SW480 (cell line): ENCODE measurements at regions not wholly inside any gene's neighbourhood (a gene's known extent, or its start where the extent isn't known, plus 50 kb on each side); places are given as distances from the start of the nearest gene placed in this dataset.

Source experiments
- DNase-seq: peaks from one replicate; pipeline ENCODE4 v3.0.0-alpha.2; 2016; ENCODE audit warnings: low spot score

DNA sequence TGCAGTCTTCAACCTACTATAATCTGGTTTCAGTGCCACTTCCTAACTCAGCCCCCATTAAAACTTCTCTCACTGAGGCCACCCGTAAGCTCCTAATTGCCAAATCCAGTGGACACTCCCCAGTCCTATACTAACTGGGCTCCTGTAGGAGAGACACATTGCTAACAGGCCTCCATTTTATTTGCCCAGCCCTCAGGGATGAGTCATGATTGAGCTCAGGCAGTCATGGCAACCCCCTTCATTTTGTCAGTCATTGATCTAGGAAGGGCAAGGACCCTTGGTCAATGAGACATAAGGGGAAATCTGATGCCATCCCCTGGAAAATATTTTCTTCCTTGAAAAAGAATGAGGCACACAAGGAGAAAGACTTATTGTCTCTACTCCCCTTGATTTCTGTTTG lies 70.1 kb upstream of the HIF1A start:
- peak; percentile 27 for DNase-seq

DNA sequence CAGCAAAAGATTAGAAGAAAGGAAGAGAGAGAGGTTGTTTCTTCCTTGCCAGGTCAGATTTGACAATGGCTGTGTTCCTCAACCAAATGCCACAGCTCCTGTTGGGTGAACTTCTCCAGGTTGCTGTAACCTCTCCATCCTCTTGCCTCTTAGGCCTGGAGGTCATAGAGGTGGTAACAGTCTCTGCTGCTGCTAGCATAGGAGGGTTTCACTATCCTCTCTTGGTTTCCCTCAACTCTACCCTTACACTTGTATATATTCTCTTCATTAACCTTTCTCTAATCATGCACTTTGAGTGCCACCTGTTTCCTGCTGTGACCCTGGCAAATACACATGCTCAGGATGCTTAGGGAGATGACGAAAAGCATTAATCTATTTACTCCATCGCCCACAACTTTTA lies 67.7 kb upstream of the HIF1A start:
- no peak for DNase-seq

DNA sequence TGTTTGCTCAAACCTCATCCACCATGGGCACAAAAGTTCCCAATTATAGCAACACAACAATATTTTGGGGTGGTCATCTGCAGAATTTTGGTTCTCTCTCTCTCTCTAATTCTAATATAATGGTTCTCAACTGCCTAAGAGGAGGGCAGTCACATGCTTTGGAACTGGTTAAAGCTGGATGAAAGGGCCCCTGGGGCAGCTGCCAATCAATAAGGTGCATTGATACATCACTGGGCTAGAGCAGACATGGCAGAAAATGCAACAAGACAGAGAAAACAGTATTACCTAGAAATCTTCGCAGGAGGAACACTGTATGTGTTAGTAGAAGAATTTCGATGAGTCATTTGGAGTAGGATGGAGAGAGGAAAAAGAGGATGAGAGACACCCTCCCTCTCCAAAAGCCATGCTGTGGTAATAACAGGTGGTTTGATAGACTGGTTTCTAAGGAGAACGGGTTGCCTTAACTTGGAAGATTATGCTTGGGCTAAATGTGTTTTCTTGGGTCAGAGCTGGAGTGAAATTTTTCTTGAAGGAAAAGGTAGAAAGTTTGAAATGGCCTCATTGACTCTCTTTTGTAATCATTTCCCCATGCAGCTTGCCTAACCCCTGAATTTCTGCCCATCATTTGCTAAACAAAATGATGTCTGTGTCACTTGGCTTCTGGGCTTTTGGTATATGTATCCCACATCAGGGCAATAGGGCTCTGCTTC lies 67.1 kb upstream of the HIF1A start:
- DNase-seq: no peak

- no peak for DNase-seq
Observed at GRCh38 chr14:61630399-61631044, 64.8 kb upstream of the HIF1A start.

DNA sequence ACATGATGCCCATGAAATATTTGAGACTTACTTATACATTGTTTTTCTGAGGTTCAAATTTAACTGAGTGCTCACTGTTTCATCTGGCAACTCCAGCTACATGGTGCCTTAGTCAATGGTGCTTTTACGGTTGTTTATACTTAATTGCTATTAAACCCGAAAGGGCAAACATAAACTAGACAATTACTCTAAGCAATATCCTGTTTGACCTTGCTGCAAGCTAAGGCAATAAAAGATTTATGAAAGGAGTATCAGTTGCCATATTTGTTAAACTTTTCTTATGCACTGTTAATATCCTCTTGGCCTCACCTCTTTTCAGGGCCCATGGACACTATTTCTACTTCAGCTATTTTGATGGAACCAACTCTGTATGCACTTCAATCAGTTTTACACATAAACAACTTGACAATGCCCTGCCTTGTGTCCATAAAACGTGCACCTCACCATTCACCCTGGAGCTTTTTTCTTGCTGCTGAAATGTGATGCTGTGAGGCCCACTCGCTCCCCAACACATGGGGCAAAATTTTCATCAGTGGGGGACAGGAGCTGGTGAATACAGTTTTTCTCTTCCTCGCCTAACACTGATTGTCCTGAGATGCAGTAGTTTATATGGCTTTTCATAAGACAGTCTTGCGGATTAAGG lies 64.1 kb upstream of the HIF1A start:
- DNase-seq: no peak

GRCh38 chr14:61632401-61632800 lies 62.9 kb upstream of the HIF1A start:
- no peak for DNase-seq

DNA sequence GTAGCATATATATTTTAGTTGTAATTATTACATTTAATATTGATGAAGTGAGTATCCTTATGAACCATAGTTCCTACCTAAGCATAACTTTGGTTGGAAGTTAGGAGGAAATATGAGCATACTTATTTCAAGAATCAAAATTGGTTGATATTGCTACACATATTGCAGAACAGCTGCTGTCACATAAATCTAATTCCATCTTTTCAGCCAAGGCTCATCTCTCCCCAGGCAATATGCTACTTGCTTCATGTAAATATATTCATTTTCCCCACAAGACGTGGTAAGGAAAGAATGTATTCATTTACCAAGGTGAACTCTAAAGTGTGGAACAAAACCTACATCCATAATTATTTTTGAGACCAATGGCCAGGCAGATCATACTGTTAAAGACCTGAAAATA lies 62.5 kb upstream of the HIF1A start:
- DNase-seq: no peak

DNA sequence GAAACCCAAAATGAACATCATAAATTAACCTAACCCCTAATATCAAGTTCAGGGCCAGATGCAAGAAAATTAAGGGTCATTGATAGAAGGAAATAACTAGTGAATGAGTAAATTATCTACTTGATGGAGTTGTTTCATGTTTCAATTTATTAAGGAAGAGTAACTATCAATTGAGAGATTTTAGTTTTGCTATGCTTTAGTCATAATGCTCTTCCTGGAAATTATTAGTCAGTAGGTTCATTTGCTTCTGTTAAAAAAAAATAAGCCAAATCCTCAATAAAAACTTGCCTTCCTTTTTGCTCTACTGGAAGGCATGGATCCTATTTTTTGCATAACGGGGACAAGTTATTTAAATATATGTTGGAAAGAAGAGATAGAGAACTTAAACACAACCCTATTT lies 59.0 kb upstream of the HIF1A start:
- no peak for DNase-seq

GRCh38 chr14:61636779-61637178 lies 58.5 kb upstream of the HIF1A start:
- DNase-seq: no peak

DNA sequence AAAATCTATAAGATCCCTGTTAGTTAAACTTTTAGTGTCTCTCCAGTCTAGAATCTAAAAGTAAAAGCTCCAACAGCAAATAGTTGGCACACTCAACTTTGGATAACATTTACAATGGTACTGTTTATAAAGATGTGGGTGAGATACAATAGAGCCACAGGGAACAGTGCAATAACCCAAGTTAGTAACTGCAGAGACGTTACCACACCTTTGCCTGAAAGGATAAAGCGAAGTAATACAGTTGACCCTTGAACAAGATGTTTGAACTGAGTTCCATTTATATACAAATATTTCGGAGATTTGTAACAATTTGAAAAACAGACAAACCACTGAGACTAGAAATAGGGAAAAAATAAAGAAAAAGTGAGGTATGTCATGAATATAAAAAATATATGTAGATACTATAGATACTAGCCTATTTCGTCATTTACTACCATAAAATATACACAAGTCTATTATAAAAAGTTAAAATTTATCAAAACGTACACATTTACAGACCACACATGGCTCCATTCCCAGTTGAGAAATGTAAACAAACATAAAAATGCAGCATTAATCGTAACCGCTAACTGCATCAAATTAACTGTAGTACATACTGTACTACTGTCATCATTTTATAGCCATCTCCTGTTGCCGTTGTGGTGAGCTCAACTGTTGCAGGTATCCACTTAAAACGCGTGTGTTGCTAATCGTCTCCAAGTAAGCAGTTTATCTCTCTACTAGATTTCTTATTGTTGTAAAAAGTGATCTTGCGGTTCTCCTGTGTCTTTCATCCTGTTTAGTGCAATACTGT lies 56.5 kb upstream of the HIF1A start:
- no peak for DNase-seq

GRCh38 chr14:61640158-61641136 lies 54.9 kb upstream of the HIF1A start:
- DNase-seq: no peak

DNA sequence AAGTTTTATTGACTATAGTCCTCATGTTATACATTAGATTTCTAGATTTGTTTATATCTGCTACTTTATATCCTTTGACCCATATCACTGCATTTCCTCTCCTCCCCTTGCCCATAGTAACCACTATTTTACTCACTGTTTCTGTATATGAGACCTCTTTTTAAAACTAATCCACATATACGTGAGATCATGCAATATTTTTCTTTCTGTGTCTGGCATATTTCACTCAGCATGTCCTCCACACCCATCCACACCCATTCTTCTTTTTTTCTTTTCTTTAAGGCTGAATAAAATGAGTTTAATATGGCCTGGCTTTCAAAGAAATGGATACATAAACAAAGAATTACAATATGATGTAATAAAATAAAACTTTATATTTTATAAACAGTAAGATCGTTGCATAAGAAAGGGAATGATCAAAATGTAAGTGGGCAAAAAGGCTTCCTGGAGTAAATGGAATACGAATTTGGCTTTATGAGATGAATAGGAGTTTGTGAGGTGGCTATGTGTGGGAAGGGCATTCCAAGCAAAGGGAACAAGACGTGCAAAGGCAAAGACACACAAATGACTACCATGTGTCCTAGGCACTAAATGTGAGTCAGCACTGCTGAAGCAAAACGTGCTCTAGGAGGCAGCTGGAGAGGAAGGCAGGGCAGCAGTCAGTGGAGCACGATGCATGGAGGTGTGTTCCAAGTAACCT lies 53.2 kb upstream of the HIF1A start:
- DNase-seq: no peak

- DNase-seq: no peak
Observed at GRCh38 chr14:61642614-61642982, 52.7 kb upstream of the HIF1A start.

DNA sequence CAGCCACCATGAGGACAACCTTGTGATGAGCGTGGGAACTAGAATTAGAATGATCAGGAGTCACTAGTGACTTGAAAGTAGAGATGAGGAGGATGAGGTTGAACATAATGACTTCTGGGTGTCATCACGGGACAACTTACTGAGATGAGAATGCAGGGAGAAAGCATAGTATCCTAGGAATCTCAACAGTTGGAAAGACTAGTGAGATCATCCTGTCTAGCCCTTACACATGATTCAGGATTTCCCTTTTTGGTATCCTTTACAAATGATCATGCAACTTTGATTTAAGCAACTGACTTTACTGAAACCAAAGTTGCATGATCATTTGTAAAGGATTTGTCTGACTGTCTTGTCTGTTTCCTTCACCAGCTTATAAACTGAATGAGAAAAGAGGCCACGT lies 51.8 kb upstream of the HIF1A start:
- no peak for DNase-seq

DNA sequence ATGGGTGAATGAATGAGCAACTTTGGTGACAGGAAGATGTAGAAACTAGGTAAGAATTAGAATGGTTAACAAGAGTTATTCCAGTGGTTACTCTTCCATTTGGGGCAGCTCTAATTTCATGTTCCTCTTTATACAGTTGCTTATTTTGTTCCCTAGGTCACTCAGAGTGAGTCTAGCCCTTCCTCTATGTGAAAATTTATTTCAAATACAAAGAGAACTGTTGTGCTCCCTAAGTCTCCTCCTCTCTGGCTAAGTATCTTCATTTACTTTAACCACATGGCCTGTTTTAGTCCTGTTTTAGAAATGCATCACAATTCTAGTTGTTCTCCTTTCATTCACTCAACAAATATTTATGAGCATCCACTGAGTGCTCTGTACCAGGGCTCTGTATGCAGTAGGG lies 51.1 kb upstream of the HIF1A start:
- DNase-seq: no peak

DNA sequence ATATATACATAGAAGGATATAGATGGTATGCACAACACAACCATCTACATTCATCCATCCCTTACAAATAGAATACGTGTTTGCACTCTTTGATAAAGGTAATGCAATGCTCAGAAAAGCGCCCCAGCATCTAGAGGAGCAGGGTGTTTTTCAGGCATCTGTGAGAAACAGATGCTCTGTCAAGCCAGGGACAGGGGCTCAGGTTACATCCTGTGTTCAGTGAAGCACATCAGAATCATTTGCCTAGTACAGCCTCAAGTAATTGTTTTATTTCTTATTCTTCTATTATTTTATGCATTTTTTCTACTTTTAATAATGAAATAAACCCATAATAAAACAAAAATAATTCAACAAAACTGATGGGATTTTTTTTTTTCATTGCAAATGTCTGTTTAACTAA lies 50.5 kb upstream of the HIF1A start:
- no peak for DNase-seq

DNA sequence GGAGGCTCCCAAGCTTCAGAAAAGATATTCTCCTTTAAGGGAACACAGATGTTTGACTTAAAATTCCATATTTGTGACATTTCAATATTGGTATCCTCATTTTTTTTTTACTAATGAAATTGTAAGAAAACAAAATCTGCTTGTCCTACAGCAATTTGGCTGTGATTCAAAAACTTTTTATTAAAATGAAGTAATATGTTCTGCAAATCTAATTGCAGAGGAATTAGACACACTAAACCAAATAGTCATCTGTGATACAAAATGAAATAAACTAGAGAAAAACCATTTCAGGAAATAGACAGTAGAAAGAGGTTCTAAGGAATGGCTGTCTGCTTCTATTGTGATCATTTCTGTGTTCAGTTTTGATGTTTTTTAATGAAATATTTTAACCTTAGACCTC lies 50.1 kb upstream of the HIF1A start:
- DNase-seq: no peak
